Stimulated activated CD4-positive, alpha-beta T cell treated with anti-CD3 and anti-CD28 coated beads, Interleukin-4, amount 100 ng/mL, for 24 hours (primary cell): ENCODE measurements at regions not wholly inside any gene's neighbourhood (a gene's known extent, or its start where the extent isn't known, plus 50 kb on each side); places are given as distances from the start of the nearest gene placed in this dataset.

Source experiments
- DNase-seq: peaks from one replicate; pipeline ENCODE4 v3.0.0-alpha.2; 2020

- DNase-seq = no peak
Observed at GRCh38 chr6:163725008-163725941, 310.8 kb downstream of the QKI start.

- DNase-seq = no peak
Observed at GRCh38 chr6:163724196-163724595, 309.7 kb downstream of the QKI start.

- DNase-seq = no peak
Observed at GRCh38 chr6:163723759-163724158, 309.2 kb downstream of the QKI start.

- no peak for DNase-seq
Observed at GRCh38 chr6:163721922-163722692, 307.6 kb downstream of the QKI start.

GRCh38 chr6:163721435-163721834, 306.9 kb downstream of the QKI start:
- DNase-seq = no peak

- DNase-seq = no peak
Observed at GRCh38 chr6:163720460-163721235, 306.1 kb downstream of the QKI start.

- no peak for DNase-seq
Observed at GRCh38 chr6:163720005-163720404, 305.5 kb downstream of the QKI start.

- DNase-seq = no peak
Observed at GRCh38 chr6:163719028-163719742, 304.7 kb downstream of the QKI start.

GRCh38 chr6:163718537-163718936, 304.0 kb downstream of the QKI start:
- no peak for DNase-seq

GRCh38 chr6:163717106-163717764, 302.7 kb downstream of the QKI start:
- no peak for DNase-seq

- DNase-seq = no peak
Observed at GRCh38 chr6:163716690-163717089, 302.2 kb downstream of the QKI start.

- DNase-seq = no peak
Observed at GRCh38 chr6:163715846-163716245, 301.3 kb downstream of the QKI start.

GRCh38 chr6:163714179-163714578, 299.7 kb downstream of the QKI start:
- DNase-seq = no peak

GRCh38 chr6:163712981-163713380, 298.5 kb downstream of the QKI start:
- no peak for DNase-seq

- no peak for DNase-seq
Observed at GRCh38 chr6:163712566-163712961, 298.0 kb downstream of the QKI start.

GRCh38 chr6:163711615-163712565, 297.4 kb downstream of the QKI start:
- DNase-seq = no peak

GRCh38 chr6:163710532-163711470, 296.3 kb downstream of the QKI start:
- no peak for DNase-seq

- no peak for DNase-seq
Observed at GRCh38 chr6:163709693-163710092, 295.2 kb downstream of the QKI start.

GRCh38 chr6:163709255-163709654, 294.7 kb downstream of the QKI start:
- DNase-seq = no peak

- no peak for DNase-seq
Observed at GRCh38 chr6:163708466-163708865, 293.9 kb downstream of the QKI start.
